ENCODE measurements at regions not wholly inside any gene's neighbourhood (a gene's known extent, or its start where the extent isn't known, plus 50 kb on each side); places are given as distances from the start of the nearest gene placed in this dataset.

DNA sequence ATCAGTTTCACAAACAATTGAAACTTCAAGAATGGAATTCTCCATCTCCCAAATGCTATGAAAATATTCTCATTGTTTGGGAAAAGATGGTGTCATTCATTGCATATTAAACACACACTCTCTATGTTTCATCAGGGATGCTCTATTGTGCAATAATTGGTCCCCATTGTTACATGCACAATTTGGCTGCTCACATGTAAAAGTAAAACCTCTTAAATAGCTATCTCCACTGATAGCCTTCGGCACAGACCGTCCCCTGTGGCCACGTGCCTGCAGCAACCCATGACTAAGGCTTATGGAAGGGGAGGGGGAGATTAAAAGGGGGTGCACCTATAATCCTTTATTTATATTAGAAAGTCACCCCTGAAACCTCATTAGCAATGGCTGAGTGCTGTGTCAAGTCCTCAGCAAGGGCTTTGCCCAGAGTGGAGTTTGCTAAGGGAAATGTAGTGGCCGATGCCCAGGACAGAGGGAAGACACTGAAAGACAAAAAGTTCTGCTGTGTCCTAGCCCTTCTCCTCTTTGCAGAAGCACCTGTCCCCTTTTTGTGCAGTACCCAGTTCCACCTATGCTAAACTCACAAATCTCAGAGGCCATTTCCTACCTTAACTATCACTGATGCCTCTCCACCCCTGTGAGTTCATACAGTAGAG, 309.6 kb upstream of the ESRRG start:
- Histone ChIP-seq H3K36me3 (no peaks in the 10 kb centered on the region), H3K27me3 (no peaks in the 10 kb centered on the region), H3K27ac (no peak overlapping the region), H3K9me3 (no peaks in the 10 kb centered on the region), H3K4me1 (peaks cover 0 to 2% (median 0%) of the 10 kb centered on the region in 4 donors), H3K4me3 (no peak overlapping the region)
- ATAC-seq, result no peak
- DNase-seq, result no peak
- 80% methylated on average over 4 of the region's 4 CpGs for WGBS (ENCODE audit: insufficient coverage, low coverage, low lambda C conversion rate, missing lambda C conversion rate)
- no peak for TF ChIP-seq CTCF (IDR thresholded peaks at IDR 0.05)
- no peak for TF ChIP-seq POLR2A (IDR thresholded peaks at IDR 0.05)
- intact Hi-C loops (cut with DNase I), result no loop called here

GRCh38 chr1:217029281-217030157, 306.3 kb upstream of the ESRRG start:
- intact Hi-C loops (cut with DNase I), result no loop called here
- H3K36me3 ChIP-seq, result no peaks in the 10 kb centered on the region
- DNase-seq, result peak in 1 of 3 donors; percentile 46
- TF ChIP-seq CTCF (IDR thresholded peaks at IDR 0.05) (no peak), POLR2A (IDR thresholded peaks at IDR 0.05) (no peak)
- WGBS (ENCODE audit: insufficient coverage, low coverage, low lambda C conversion rate, missing lambda C conversion rate), result 36% methylated on average over 13 of the region's 13 CpGs
- H3K9me3 ChIP-seq, result no peaks in the 10 kb centered on the region
- no peak overlapping the region for H3K4me3 ChIP-seq
- H3K27ac ChIP-seq, result no peak overlapping the region
- H3K4me1 ChIP-seq, result peaks cover 0 to 2% (median 0%) of the 10 kb centered on the region in 4 donors
- peak in 2 of 4 donors; percentile 70 to 72 for ATAC-seq
- H3K27me3 ChIP-seq, result no peaks in the 10 kb centered on the region

DNA sequence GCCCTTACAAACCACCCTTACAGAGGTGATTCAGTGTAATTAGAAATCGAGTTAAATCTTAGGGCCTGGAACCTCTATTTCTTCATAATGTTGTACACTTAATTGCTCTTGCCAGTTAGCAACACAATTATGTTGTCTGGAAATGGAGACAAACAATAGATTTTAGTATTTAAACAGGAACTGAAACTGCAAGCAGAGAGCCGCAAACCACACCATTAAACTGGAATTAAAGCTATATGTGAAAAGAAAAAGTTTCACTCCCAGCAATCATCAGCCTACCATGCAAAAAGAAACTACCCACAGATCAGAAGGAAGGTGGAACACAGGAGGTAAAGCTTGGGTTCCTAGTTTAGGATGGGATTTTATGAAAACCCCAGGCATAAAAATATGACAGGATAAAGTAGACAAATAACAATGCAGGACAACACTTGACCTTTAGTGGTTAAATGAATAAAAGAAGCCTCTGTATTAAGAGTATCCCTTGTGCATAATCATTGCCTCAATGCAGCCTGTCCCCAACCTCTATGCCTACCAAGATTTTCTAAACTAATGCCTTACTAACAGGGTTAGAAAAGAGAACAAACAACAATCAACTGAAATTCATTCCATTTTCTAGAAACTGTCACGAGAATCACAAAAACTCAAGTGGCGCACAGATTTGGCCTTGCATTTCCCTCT, 304.3 kb upstream of the ESRRG start:
- Histone ChIP-seq H3K27ac (no peak overlapping the region), H3K9me3 (no peaks in the 10 kb centered on the region), H3K27me3 (no peaks in the 10 kb centered on the region), H3K4me1 (peaks cover 0 to 2% (median 0%) of the 10 kb centered on the region in 4 donors), H3K36me3 (no peaks in the 10 kb centered on the region), H3K4me3 (no peak overlapping the region)
- WGBS (ENCODE audit: insufficient coverage, low coverage, low lambda C conversion rate, missing lambda C conversion rate), result 58% methylated on average over 4 of the region's 4 CpGs
- ATAC-seq (no peak), DNase-seq (no peak)
- TF ChIP-seq CTCF (IDR thresholded peaks at IDR 0.05) (no peak), POLR2A (IDR thresholded peaks at IDR 0.05) (no peak)
- intact Hi-C loops (cut with DNase I), result no loop called here

- no peaks in the 10 kb centered on the region for H3K36me3 ChIP-seq
- H3K4me3 ChIP-seq, result no peak overlapping the region
- DNase-seq (no peak), ATAC-seq (peak in 2 of 4 donors; percentile 50 to 52)
- no peaks in the 10 kb centered on the region for H3K9me3 ChIP-seq
- intact Hi-C loops (cut with DNase I), result no loop called here
- no CpG with 5 or more reads among the region's 2 CpGs for WGBS (ENCODE audit: insufficient coverage, low coverage, low lambda C conversion rate, missing lambda C conversion rate)
- H3K27ac ChIP-seq, result no peak overlapping the region
- peaks cover 0 to 2% (median 0%) of the 10 kb centered on the region in 4 donors for H3K4me1 ChIP-seq
- TF ChIP-seq CTCF (IDR thresholded peaks at IDR 0.05) (no peak), POLR2A (IDR thresholded peaks at IDR 0.05) (no peak)
- H3K27me3 ChIP-seq, result no peaks in the 10 kb centered on the region
Measured at GRCh38 chr1:217026531-217026930, 303.3 kb upstream of the ESRRG start.
